ENCODE measurements at regions not wholly inside any gene's neighbourhood (a gene's known extent, or its start where the extent isn't known, plus 50 kb on each side); places are given as distances from the start of the nearest gene placed in this dataset.

DNA sequence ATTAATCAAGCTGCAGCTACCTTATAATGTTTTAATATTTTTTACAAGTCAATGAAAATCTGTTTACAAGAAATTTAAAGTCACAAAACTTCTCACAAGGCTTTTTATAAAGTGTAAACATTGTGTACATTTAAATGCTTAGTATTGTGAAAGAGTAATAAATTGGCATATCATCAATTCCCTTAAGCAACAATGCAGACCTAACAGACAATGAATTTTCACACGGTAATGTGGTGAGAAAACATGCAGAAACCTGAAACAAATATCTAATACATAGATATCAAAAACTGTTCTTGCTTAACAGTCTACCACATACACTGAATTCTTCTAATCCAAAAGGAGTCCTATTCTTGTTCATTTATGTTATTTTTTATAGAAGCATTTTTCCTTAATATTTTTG is 220.7 kb downstream of the CRPPA start:
- no peaks in the 10 kb centered on the region for H3K36me3 Mint-ChIP-seq
- H3K4me3 Mint-ChIP-seq = no peak overlapping the region

GRCh38 chr7:16193631-16194030 is 227.7 kb downstream of the CRPPA start:
- Mint-ChIP-seq H3K9me3 (no peaks in the 10 kb centered on the region), H3K4me3 (no peak overlapping the region), H3K27ac (no peak overlapping the region), H3K27me3 (no peaks in the 10 kb centered on the region), H3K36me3 (no peaks in the 10 kb centered on the region), H3K4me1 (no peaks in the 10 kb centered on the region)

More for the DNA sequence above, 220.7 kb downstream of the CRPPA start:
- Mint-ChIP-seq H3K27me3 (no peaks in the 10 kb centered on the region), H3K9me3 (no peaks in the 10 kb centered on the region), H3K4me1 (peaks cover 0 to 2% (median 0%) of the 10 kb centered on the region in 3 donors), H3K27ac (no peak overlapping the region)

GRCh38 chr7:16189026-16189715 is 232.2 kb downstream of the CRPPA start:
- Mint-ChIP-seq H3K36me3 (no peaks in the 10 kb centered on the region), H3K4me1 (no peaks in the 10 kb centered on the region), H3K9me3 (no peaks in the 10 kb centered on the region), H3K4me3 (no peak overlapping the region), H3K27me3 (no peaks in the 10 kb centered on the region), H3K27ac (no peak overlapping the region)

GRCh38 chr7:16187131-16187530 is 234.2 kb downstream of the CRPPA start:
- no peak overlapping the region for H3K27ac Mint-ChIP-seq
- H3K36me3 Mint-ChIP-seq = no peaks in the 10 kb centered on the region
- no peak overlapping the region for H3K4me3 Mint-ChIP-seq
- H3K9me3 Mint-ChIP-seq = no peaks in the 10 kb centered on the region
- H3K27me3 Mint-ChIP-seq = no peaks in the 10 kb centered on the region
- no peaks in the 10 kb centered on the region for H3K4me1 Mint-ChIP-seq

DNA sequence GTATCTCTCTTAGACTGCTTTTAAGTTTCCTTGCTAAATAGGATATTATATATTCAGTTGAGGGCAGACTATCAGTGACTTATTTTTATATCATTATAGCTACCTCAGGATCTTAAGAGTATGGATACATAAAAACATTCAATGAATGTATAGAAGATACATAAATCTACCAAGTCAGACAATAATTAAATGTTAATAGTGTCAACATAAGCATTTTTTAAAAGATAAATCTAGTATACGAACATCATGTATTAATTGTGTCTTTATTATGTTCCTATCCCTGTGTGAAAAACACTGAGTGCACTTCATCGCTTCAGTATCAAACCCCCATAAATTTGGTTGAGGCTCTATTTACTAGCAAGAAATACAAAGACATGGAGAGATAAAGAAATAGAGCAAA is 242.8 kb downstream of the CRPPA start:
- no peaks in the 10 kb centered on the region for H3K9me3 Mint-ChIP-seq
- H3K27me3 Mint-ChIP-seq = no peaks in the 10 kb centered on the region
- H3K4me3 Mint-ChIP-seq = no peak overlapping the region
- H3K36me3 Mint-ChIP-seq = no peaks in the 10 kb centered on the region
- no peaks in the 10 kb centered on the region for H3K4me1 Mint-ChIP-seq
- no peak overlapping the region for H3K27ac Mint-ChIP-seq

- H3K36me3 Mint-ChIP-seq = no peaks in the 10 kb centered on the region
- no peaks in the 10 kb centered on the region for H3K9me3 Mint-ChIP-seq
- H3K27ac Mint-ChIP-seq = no peak overlapping the region
- no peaks in the 10 kb centered on the region for H3K27me3 Mint-ChIP-seq
- H3K4me3 Mint-ChIP-seq = no peak overlapping the region
- no peaks in the 10 kb centered on the region for H3K4me1 Mint-ChIP-seq
Measured at GRCh38 chr7:16178092-16178491, 243.2 kb downstream of the CRPPA start.

DNA sequence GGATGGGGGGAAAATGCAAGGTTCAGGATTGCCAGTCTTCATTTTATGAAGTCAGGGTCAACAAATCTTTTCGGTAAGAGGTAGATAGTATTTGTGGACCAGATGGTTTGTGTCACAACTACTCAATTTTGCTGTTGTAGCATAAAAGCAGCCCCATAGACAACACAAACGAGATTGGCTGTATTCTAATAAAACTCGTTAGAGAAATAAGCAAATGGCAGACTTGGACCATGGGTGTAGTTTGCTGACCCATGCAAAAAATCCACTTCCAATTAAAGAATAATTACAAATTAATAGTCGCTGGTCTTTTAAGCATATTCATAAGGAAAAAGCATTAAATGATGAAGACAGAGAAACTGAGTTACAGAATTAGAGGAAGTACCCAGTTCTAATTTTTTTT is 247.1 kb downstream of the CRPPA start:
- no peak overlapping the region for H3K4me3 Mint-ChIP-seq
- no peak overlapping the region for H3K27ac Mint-ChIP-seq

DNA sequence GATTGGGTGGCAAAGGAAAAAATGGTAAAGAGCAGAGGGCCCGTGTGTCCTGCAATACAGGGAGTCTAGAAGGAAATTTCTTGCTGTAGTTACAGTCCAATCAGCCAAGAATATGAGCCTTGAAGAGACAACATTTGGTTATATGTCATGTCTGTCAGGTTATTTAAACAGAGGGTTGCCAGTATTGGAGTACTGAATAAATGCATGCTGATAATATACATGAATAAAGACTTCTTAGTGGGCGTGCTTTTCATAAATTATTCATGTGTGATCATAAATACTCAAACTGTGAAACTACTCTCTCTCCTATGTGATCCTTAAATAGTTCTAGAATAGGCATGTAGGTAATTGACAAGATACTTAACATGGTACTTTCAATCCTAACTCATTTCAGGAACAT is 249.0 kb downstream of the CRPPA start:
- Mint-ChIP-seq H3K27me3 (no peaks in the 10 kb centered on the region), H3K4me1 (no peaks in the 10 kb centered on the region), H3K9me3 (no peaks in the 10 kb centered on the region), H3K27ac (no peak overlapping the region), H3K4me3 (no peak overlapping the region), H3K36me3 (no peaks in the 10 kb centered on the region)

More for the DNA sequence above, 247.1 kb downstream of the CRPPA start:
- Mint-ChIP-seq H3K9me3 (no peaks in the 10 kb centered on the region), H3K4me1 (no peaks in the 10 kb centered on the region), H3K27me3 (no peaks in the 10 kb centered on the region), H3K36me3 (no peaks in the 10 kb centered on the region)

GRCh38 chr7:16171928-16172327 is 249.4 kb downstream of the CRPPA start:
- Mint-ChIP-seq H3K9me3 (peaks cover 0 to 2% (median 0%) of the 10 kb centered on the region in 3 donors), H3K4me3 (no peak overlapping the region), H3K4me1 (no peaks in the 10 kb centered on the region), H3K27ac (no peak overlapping the region), H3K36me3 (no peaks in the 10 kb centered on the region), H3K27me3 (no peaks in the 10 kb centered on the region)

DNA sequence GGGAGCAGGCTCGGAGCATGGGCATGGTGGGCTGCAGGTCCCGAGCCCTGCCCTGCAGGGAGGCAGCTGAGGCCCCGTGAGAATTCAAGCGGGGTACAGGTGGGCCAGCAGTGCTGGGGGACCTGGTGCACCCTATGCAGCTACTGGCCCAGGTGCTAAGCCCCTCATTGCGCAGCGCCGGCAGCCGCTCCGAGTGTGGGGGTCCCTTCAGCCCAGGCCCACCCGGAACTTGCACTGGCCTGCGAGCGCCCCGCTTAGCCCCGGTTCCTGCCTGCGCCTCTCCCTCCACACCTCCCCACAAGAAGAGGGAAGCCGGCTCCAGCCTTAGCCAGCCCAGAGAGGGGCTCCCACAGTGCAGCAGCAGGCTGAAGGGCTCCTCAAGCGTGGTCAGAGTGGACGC is 250.7 kb downstream of the CRPPA start:
- Mint-ChIP-seq H3K4me3 (no peak overlapping the region), H3K27ac (no peak overlapping the region), H3K27me3 (no peaks in the 10 kb centered on the region), H3K9me3 (peaks cover 0 to 2% (median 0%) of the 10 kb centered on the region in 3 donors), H3K36me3 (no peaks in the 10 kb centered on the region), H3K4me1 (no peaks in the 10 kb centered on the region)

DNA sequence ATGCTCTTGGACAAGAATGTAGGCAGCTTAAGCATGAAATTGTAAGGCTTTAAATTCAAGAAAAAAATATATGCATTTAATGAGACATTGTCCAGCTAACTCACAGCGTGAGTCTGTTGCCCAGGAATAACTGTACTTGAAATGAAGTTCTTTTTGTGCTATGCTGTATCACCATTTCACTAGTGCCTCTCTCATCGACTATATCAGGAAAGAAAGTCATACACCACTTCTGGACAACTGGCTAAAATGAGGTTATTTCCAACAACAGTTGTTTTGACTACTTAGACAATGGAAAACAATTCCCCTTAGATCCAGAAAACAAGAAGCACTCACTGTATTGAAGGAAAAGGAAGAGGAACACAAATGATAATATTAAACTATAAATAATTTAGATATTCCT is 251.8 kb downstream of the CRPPA start:
- H3K36me3 Mint-ChIP-seq = no peaks in the 10 kb centered on the region
- H3K4me3 Mint-ChIP-seq = no peak overlapping the region
- H3K9me3 Mint-ChIP-seq = peaks cover 0 to 2% (median under 1%) of the 10 kb centered on the region in 3 donors
- no peaks in the 10 kb centered on the region for H3K4me1 Mint-ChIP-seq
- no peak overlapping the region for H3K27ac Mint-ChIP-seq
- no peaks in the 10 kb centered on the region for H3K27me3 Mint-ChIP-seq

GRCh38 chr7:16167526-16167925 is 253.8 kb downstream of the CRPPA start:
- no peak overlapping the region for H3K27ac Mint-ChIP-seq
- H3K27me3 Mint-ChIP-seq = no peaks in the 10 kb centered on the region
- no peak overlapping the region for H3K4me3 Mint-ChIP-seq
- H3K9me3 Mint-ChIP-seq = peaks cover 2 to 7% (median 5%) of the 10 kb centered on the region in 3 donors
- H3K36me3 Mint-ChIP-seq = no peaks in the 10 kb centered on the region
- H3K4me1 Mint-ChIP-seq = no peaks in the 10 kb centered on the region

- Mint-ChIP-seq H3K27ac (no peak overlapping the region), H3K9me3 (peaks cover 5 to 20% (median 7%) of the 10 kb centered on the region in 3 donors), H3K36me3 (peaks cover 2% of the 10 kb centered on the region), H3K27me3 (no peaks in the 10 kb centered on the region), H3K4me1 (no peaks in the 10 kb centered on the region), H3K4me3 (no peak overlapping the region)
Measured at GRCh38 chr7:16144361-16144760, 277.0 kb downstream of the CRPPA start.

- Mint-ChIP-seq H3K27ac (no peak overlapping the region), H3K27me3 (no peaks in the 10 kb centered on the region), H3K4me1 (no peaks in the 10 kb centered on the region), H3K4me3 (no peak overlapping the region), H3K9me3 (no peaks in the 10 kb centered on the region), H3K36me3 (no peaks in the 10 kb centered on the region)
Measured at GRCh38 chr7:16137944-16138343, 283.4 kb downstream of the CRPPA start.

- H3K27me3 Mint-ChIP-seq = no peaks in the 10 kb centered on the region
- H3K9me3 Mint-ChIP-seq = no peaks in the 10 kb centered on the region
- no peak overlapping the region for H3K4me3 Mint-ChIP-seq
- H3K36me3 Mint-ChIP-seq = peaks cover 2% of the 10 kb centered on the region
- no peaks in the 10 kb centered on the region for H3K4me1 Mint-ChIP-seq
- H3K27ac Mint-ChIP-seq = no peak overlapping the region
Measured at GRCh38 chr7:16136896-16137295, 284.4 kb downstream of the CRPPA start.

GRCh38 chr7:16135658-16136057 is 285.7 kb downstream of the CRPPA start:
- Mint-ChIP-seq H3K4me3 (no peak overlapping the region), H3K36me3 (peaks cover 4% of the 10 kb centered on the region)

More at GRCh38 chr7:16135658-16136057, 285.7 kb downstream of the CRPPA start:
- no peaks in the 10 kb centered on the region for H3K9me3 Mint-ChIP-seq
- no peak overlapping the region for H3K27ac Mint-ChIP-seq
- H3K27me3 Mint-ChIP-seq = no peaks in the 10 kb centered on the region
- no peaks in the 10 kb centered on the region for H3K4me1 Mint-ChIP-seq

All from IgD-negative memory B cell (primary cell).